ENCODE measurements at regions not wholly inside any gene's neighbourhood (a gene's known extent, or its start where the extent isn't known, plus 50 kb on each side); places are given as distances from the start of the nearest gene placed in this dataset.

DNA sequence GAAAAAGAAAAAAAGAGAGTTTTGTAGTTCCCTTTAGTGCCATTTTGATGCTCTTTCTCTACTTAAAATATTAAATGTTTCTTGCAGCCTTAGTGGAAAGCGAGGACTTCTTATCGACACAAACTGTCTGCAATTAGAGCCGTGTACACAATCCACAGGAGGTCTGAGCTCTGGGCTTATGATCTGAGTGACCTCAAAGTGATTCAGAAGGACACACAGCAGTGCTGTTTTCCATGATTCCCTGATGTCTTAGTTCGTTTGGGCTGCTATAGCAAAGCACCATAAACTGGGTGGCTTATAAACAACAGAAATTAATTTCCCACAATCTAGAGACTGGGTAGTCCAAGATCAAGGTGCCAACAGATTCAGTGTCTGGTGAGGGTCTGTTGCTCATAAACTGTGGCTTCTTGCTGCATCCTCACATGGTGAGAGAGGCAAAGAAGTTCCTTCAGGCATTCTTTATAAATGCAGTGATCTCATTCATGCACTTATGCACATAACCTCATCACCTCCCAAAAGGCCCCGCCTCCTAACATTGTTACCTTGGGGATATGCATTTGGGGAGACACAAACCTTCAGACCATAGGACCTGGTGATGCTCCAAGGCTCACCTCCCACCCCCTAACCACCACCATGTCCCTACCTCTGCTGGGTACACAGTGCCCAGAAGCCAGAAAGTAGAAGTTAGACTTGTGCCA lies 204.5 kb upstream of the GHITM start:
- TF ChIP-seq, protein P1, sequence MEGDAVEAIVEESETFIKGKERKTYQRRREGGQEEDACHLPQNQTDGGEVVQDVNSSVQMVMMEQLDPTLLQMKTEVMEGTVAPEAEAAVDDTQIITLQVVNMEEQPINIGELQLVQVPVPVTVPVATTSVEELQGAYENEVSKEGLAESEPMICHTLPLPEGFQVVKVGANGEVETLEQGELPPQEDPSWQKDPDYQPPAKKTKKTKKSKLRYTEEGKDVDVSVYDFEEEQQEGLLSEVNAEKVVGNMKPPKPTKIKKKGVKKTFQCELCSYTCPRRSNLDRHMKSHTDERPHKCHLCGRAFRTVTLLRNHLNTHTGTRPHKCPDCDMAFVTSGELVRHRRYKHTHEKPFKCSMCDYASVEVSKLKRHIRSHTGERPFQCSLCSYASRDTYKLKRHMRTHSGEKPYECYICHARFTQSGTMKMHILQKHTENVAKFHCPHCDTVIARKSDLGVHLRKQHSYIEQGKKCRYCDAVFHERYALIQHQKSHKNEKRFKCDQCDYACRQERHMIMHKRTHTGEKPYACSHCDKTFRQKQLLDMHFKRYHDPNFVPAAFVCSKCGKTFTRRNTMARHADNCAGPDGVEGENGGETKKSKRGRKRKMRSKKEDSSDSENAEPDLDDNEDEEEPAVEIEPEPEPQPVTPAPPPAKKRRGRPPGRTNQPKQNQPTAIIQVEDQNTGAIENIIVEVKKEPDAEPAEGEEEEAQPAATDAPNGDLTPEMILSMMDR (IDR thresholded peaks at IDR 0.05) = no peak
- no peak for TF ChIP-seq POLR2AphosphoS5 (IDR thresholded peaks at IDR 0.05; ENCODE audit: insufficient read depth in 1 of 2, low read depth in 1 of 2)
- TF ChIP-seq POLR2A (IDR thresholded peaks at IDR 0.05) = no peak

All from vagina (tissue), 2 donors.